Ascending aorta (tissue), 2 donors: ENCODE measurements at regions not wholly inside any gene's neighbourhood (a gene's known extent, or its start where the extent isn't known, plus 50 kb on each side); places are given as distances from the start of the nearest gene placed in this dataset.

ENCODE experiments used
- DNase-seq, 2 donors: peaks; one replicate each; pipeline ENCODE4 v3.0.0-alpha.2; 2019; ENCODE audit warnings: low spot score in 2 of 2
- H3K27ac ChIP-seq, 2 donors: fragments of 200-600 bp; sonication (generic); one replicate each; pipeline ENCODE4 v1.5.1; 2016 to 2017; ENCODE audit warnings: mild to moderate bottlenecking in 1 of 2
- H3K27me3 ChIP-seq: fragments of 200-600 bp; sonication (generic); one replicate; pipeline ENCODE4 v1.5.1; 2017
- H3K36me3 ChIP-seq, 2 donors: fragments of 200-600 bp; sonication (generic); one replicate each; pipeline ENCODE4 v1.5.1; 2016
- H3K4me1 ChIP-seq, 2 donors: fragments of 200-600 bp; sonication (generic); one replicate each; pipeline ENCODE4 v1.5.1; 2016 to 2017; ENCODE audit warnings: mild to moderate bottlenecking in 1 of 2
- H3K4me3 ChIP-seq, 2 donors: fragments of 200-600 bp; sonication (generic); one replicate each; pipeline ENCODE4 v1.5.1; 2016 to 2017; ENCODE audit warnings: mild to moderate bottlenecking in 1 of 2
- H3K9me3 ChIP-seq, 2 donors: fragments of 200-600 bp; sonication (generic); one replicate each; pipeline ENCODE4 v1.5.1; 2016
- CTCF ChIP-seq, 3 experiments: fragments of 200-600 bp in 2 of 3; fragments of 450-650 bp in 1 of 3; sonication (generic) in 2 of 3; IDR thresholded peaks; one replicate each; pipeline ENCODE4 v1.5.1; 2016 to 2019; ENCODE audit warnings: antibody characterized with exemption in 3 of 3, mild to moderate bottlenecking in 1 of 3, moderate library complexity in 1 of 3
- intact Hi-C: fragments of 100-400 bp; cut with DNase I; formaldehyde crosslinking; loops from one replicate; pipeline ENCODE4 v1.15.1; 2023

- Histone ChIP-seq H3K36me3 (no peaks in the 10 kb centered on the region), H3K9me3 (no peaks in the 10 kb centered on the region), H3K4me1 (no peaks in the 10 kb centered on the region), H3K27me3 (no peaks in the 10 kb centered on the region), H3K4me3 (no peak overlapping the region), H3K27ac (no peak overlapping the region)
- no peak for TF ChIP-seq CTCF (IDR thresholded peaks at IDR 0.05)
- no peak for DNase-seq
- intact Hi-C loops = no loop called here
Measured at GRCh38 chr6:45772886-45773495, 242.7 kb downstream of the CLIC5 start.

- Histone ChIP-seq H3K4me3 (no peak overlapping the region), H3K4me1 (no peaks in the 10 kb centered on the region), H3K27me3 (no peaks in the 10 kb centered on the region), H3K9me3 (no peaks in the 10 kb centered on the region), H3K36me3 (no peaks in the 10 kb centered on the region), H3K27ac (no peak overlapping the region)
- TF ChIP-seq CTCF (IDR thresholded peaks at IDR 0.05) = no peak
- intact Hi-C loops = no loop called here
- DNase-seq = no peak
Measured at GRCh38 chr6:45772051-45772450, 243.6 kb downstream of the CLIC5 start.

GRCh38 chr6:45763281-45763680 is 252.4 kb downstream of the CLIC5 start:
- Histone ChIP-seq H3K36me3 (no peaks in the 10 kb centered on the region), H3K4me3 (no peak overlapping the region), H3K4me1 (no peaks in the 10 kb centered on the region), H3K27ac (no peak overlapping the region), H3K9me3 (no peaks in the 10 kb centered on the region), H3K27me3 (no peaks in the 10 kb centered on the region)
- no peak for TF ChIP-seq CTCF (IDR thresholded peaks at IDR 0.05)
- DNase-seq = no peak
- intact Hi-C loops = no loop called here

- H3K4me1 ChIP-seq = no peaks in the 10 kb centered on the region
- TF ChIP-seq CTCF (IDR thresholded peaks at IDR 0.05) = no peak
- H3K9me3 ChIP-seq = no peaks in the 10 kb centered on the region
- no peak overlapping the region for H3K27ac ChIP-seq
- DNase-seq = no peak
- H3K4me3 ChIP-seq = no peak overlapping the region
- intact Hi-C loops = no loop called here
- H3K27me3 ChIP-seq = no peaks in the 10 kb centered on the region
- no peaks in the 10 kb centered on the region for H3K36me3 ChIP-seq
Measured at GRCh38 chr6:45759472-45759810, 256.2 kb downstream of the CLIC5 start.

GRCh38 chr6:45758787-45759471 is 256.7 kb downstream of the CLIC5 start:
- H3K9me3 ChIP-seq = no peaks in the 10 kb centered on the region
- no peaks in the 10 kb centered on the region for H3K27me3 ChIP-seq
- no peak for TF ChIP-seq CTCF (IDR thresholded peaks at IDR 0.05)
- intact Hi-C loops = no loop called here
- H3K36me3 ChIP-seq = no peaks in the 10 kb centered on the region
- no peaks in the 10 kb centered on the region for H3K4me1 ChIP-seq
- H3K27ac ChIP-seq = no peak overlapping the region
- no peak for DNase-seq
- no peak overlapping the region for H3K4me3 ChIP-seq
